Calu3 (cell line): ENCODE measurements at regions not wholly inside any gene's neighbourhood (a gene's known extent, or its start where the extent isn't known, plus 50 kb on each side); places are given as distances from the start of the nearest gene placed in this dataset.

Experiments
- BruUV-seq: library from RNA; stranded (reverse); fragments of 400-500 nt; replicated peaks from 2 replicates; lab custom pipeline; 2021; lab: Mats Ljungman, UMichigan
- CTCF ChIA-PET: fragments of 300-600 bp; sonication (Branson Sonifier 250); formaldehyde crosslinking; loops from one replicate; lab custom pipeline; 2022; ENCODE audit warnings: antibody characterized with exemption; lab: Charles Lee
- DNase-seq: peaks from one replicate; pipeline ENCODE4 v3.0.0; 2022
- H3K27ac Mint-ChIP-seq: one replicate; pipeline ENCODE4 v1.8.0; 2022; ENCODE audit warnings: mixed read lengths; ENCODE audit not compliant: unreplicated experiment
- H3K27me3 Mint-ChIP-seq: one replicate; pipeline ENCODE4 v1.8.0; 2022; ENCODE audit warnings: mixed read lengths; ENCODE audit not compliant: unreplicated experiment
- H3K36me3 Mint-ChIP-seq: one replicate; pipeline ENCODE4 v1.8.0; 2022; ENCODE audit warnings: mild to moderate bottlenecking, moderate library complexity, mixed read lengths; ENCODE audit not compliant: insufficient read depth, unreplicated experiment
- H3K4me1 Mint-ChIP-seq: one replicate; pipeline ENCODE4 v1.8.0; 2022; ENCODE audit warnings: mild to moderate bottlenecking, low read depth, mixed read lengths; ENCODE audit not compliant: unreplicated experiment
- H3K4me3 Mint-ChIP-seq: one replicate; pipeline ENCODE4 v1.8.0; 2022; ENCODE audit warnings: mild to moderate bottlenecking, low read depth, moderate library complexity, mixed read lengths; ENCODE audit not compliant: unreplicated experiment
- H3K9me3 Mint-ChIP-seq: one replicate; pipeline ENCODE4 v1.8.0; 2022; ENCODE audit warnings: low read depth, mixed read lengths; ENCODE audit not compliant: unreplicated experiment
- intact Hi-C: fragments of 100-400 bp; cut with micrococcal nuclease; formaldehyde crosslinking; loops from one replicate; pipeline ENCODE4 v1.10.0; 2022; ENCODE audit not compliant: unreplicated experiment
- TF ChIP-seq, protein P1 (sequence below): fragments of 200-600 bp; IDR thresholded peaks from one replicate; pipeline ENCODE4 v1.8.0; 2022; ENCODE audit warnings: antibody characterized with exemption; ENCODE audit not compliant: unreplicated experiment

DNA sequence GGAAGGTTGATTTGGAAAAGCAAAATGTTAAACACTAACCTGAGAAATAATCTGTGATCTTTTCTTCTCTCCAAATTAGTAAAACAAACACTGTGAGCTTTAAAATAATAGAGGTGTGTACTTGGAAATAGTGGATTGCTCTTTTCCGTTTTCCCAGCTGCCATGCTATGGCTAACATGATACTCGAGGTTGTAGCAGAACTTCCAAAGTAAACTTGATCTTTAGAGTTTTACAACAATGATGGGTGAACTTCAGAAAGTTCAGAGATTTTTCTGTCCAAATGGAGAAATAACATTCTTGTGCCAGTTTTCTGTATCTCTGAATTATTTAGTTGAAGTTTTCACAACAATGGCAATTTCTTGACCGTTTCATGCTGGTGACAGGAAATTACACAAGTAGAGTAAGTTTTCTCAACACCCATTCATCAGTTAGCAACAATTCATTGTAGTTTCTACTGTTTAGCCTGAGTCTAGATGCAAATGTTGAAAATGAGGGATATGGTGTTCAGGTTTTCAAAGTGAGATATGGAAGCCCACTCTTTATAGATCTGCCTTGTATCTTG lies 135.3 kb upstream of the CTAGE1 start:
- intact Hi-C loops = loop anchor here (2.0 kb wide), 1 partner anchor 266 kb away; no protein-coding TSS in a partner anchor
- H3K27me3 Mint-ChIP-seq = no peaks in the 10 kb centered on the region
- CTCF ChIA-PET = interaction anchor here (0.8 to 1.4 kb wide), 2 partner anchors 11 to 87 kb away, joined by 3 to 4 read pairs; no protein-coding TSS in a partner anchor

DNA sequence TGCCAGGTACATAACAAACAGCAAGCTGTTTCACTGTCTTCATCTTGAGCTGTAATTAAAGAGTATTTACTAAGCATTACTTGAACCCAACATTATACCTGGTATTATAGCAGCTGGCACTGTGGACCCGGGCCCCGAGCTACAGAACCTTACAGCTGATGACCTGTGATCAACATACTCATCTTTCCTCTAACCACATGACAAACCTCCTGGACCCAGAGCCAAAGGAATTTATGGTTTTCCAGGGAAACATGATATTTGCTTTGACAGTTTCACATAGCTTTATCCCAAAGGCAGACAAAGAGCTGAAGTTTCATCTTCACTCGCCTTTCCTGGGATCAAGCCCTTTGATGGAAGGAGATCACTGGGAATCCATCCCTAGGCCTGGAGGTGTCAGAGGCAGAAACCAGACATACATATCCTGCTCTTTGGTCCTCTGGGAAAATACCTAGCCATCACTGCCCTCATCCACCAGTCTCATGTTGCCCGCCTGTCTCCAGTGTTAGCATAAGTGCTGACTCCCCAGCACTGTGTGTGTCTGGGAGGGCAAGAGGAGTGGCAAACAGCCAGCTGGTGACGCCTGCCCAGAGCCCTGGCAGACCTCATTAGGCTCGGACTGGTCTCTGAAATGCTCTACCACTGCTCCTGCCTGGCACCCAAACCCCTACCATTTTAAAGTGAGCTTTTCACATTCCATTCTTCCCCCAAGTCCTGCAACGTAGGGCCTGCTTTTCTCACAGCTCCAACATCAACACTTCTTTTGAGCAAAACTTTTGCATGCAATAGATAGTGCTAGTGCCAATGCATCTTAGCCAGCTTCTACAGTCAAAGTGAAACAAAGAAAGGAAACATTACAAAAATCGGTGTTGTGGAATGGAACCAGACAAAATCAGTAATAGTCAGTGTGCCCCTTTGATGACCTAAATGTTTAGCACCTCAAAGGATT lies 138.8 kb upstream of the CTAGE1 start:
- peaks cover 19% of the 10 kb centered on the region for H3K36me3 Mint-ChIP-seq
- H3K4me3 Mint-ChIP-seq = no peak overlapping the region
- H3K27me3 Mint-ChIP-seq = no peaks in the 10 kb centered on the region
- TF ChIP-seq, protein P1, sequence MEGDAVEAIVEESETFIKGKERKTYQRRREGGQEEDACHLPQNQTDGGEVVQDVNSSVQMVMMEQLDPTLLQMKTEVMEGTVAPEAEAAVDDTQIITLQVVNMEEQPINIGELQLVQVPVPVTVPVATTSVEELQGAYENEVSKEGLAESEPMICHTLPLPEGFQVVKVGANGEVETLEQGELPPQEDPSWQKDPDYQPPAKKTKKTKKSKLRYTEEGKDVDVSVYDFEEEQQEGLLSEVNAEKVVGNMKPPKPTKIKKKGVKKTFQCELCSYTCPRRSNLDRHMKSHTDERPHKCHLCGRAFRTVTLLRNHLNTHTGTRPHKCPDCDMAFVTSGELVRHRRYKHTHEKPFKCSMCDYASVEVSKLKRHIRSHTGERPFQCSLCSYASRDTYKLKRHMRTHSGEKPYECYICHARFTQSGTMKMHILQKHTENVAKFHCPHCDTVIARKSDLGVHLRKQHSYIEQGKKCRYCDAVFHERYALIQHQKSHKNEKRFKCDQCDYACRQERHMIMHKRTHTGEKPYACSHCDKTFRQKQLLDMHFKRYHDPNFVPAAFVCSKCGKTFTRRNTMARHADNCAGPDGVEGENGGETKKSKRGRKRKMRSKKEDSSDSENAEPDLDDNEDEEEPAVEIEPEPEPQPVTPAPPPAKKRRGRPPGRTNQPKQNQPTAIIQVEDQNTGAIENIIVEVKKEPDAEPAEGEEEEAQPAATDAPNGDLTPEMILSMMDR = no peak
- CTCF ChIA-PET = interaction anchor here (0.8 kb wide), 1 partner anchor 90 kb away, joined by 3 read pairs; no protein-coding TSS in a partner anchor
- intact Hi-C loops = loop anchor here (5.0 kb wide), 1 partner anchor 164 kb away; no protein-coding TSS in a partner anchor
- H3K27ac Mint-ChIP-seq = no peak overlapping the region
- H3K9me3 Mint-ChIP-seq = no peaks in the 10 kb centered on the region
- peaks cover 54% of the 10 kb centered on the region for H3K4me1 Mint-ChIP-seq
- no TSS peak for BruUV-seq
- DNase-seq = peak; percentile 39

More for the DNA sequence above, 135.3 kb upstream of the CTAGE1 start:
- Mint-ChIP-seq H3K36me3 (no peaks in the 10 kb centered on the region), H3K9me3 (no peaks in the 10 kb centered on the region), H3K4me3 (no peak overlapping the region), H3K4me1 (peaks cover 29% of the 10 kb centered on the region), H3K27ac (peak overlapping the region; percentile 68)
- TF ChIP-seq, protein P1 = no peak
- DNase-seq = no peak
- no TSS peak for BruUV-seq

DNA sequence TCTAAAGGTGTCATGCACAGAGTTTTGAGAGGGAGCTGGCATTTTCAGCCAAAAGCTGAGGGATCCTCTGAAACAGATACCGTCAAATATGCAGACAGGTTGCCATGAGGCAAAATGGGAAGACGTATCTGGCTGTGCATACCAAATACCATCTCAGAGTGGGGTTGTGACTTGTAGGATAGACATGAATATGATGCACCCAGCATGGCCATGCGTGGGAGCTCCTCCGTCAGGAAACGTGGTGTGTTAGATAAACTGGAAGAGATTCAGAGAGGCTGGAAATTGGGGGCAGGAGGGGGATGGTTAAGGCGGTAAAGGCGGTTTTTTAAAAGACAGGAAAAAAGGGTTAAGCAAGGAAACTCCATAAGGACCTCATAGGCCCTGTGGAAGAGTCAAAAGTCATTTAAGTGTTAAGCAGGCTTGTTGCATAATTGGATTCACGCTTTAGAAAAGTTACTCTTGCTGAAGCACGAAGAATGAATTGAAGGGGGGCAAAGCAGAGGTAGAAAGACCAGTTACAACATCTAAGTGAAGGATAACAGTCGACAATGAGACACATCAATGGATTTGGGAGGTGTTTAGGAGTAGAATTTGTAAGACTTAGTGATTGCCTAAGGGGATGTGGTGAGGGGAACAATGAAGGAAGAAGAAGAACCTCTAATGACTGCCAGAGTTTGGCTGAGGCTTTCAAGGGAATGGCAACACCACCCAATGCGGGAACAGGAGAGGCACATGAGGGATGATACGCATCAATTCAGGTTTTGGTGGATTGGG lies 139.6 kb upstream of the CTAGE1 start:
- TF ChIP-seq, protein P1 = no peak
- no peaks in the 10 kb centered on the region for H3K9me3 Mint-ChIP-seq
- intact Hi-C loops = loop anchor here (5.0 kb wide), 1 partner anchor 165 kb away; no protein-coding TSS in a partner anchor
- H3K4me3 Mint-ChIP-seq = peak overlapping the region; percentile 18
- CTCF ChIA-PET = interaction anchor here (0.8 kb wide), 1 partner anchor 91 kb away, joined by 3 read pairs; no protein-coding TSS in a partner anchor
- DNase-seq = no peak
- H3K4me1 Mint-ChIP-seq = peaks cover 55% of the 10 kb centered on the region
- H3K27ac Mint-ChIP-seq = peak overlapping the region; percentile 63
- H3K27me3 Mint-ChIP-seq = no peaks in the 10 kb centered on the region
- no TSS peak for BruUV-seq
- peaks cover 19% of the 10 kb centered on the region for H3K36me3 Mint-ChIP-seq

DNA sequence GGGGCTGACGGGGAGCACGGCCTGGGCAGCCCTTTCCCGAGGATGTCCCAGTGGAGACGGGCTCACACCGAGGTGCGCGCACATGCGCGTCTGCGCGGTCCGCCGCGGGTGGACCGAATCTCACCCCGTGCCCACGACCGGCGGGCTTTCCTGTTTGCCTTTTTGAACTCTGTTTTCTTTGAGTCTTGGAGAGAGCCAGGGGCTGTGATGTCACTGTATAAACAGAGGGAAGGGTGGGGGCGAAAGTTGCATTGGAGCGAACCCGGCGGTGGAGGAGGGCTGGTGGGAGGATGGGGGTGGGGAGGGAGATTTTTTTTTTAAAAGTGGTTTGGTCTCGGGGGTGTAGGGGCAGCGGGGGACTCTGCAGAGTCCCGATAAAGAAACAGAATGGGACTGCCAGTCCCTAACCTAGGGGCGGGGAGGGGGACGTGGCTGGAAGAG lies 141.2 kb upstream of the CTAGE1 start:
- BruUV-seq = no TSS peak
- CTCF ChIA-PET = interaction anchor here (0.7 to 1.0 kb wide), 2 partner anchors 180 to 213 kb away, joined by 3 read pairs; no protein-coding TSS in a partner anchor
- no peaks in the 10 kb centered on the region for H3K27me3 Mint-ChIP-seq
- intact Hi-C loops = loop anchor here (5.0 kb wide), 1 partner anchor 167 kb away; no protein-coding TSS in a partner anchor
- H3K4me1 Mint-ChIP-seq = peaks cover 69% of the 10 kb centered on the region
- H3K9me3 Mint-ChIP-seq = no peaks in the 10 kb centered on the region
- peak overlapping the region; percentile 95 for H3K27ac Mint-ChIP-seq
- peaks cover 19% of the 10 kb centered on the region for H3K36me3 Mint-ChIP-seq
- peak; percentile 73 for DNase-seq
- TF ChIP-seq, protein P1 = no peak
- peak overlapping the region; percentile 85 for H3K4me3 Mint-ChIP-seq
